OCI-LY3 (cell line): ENCODE measurements at regions not wholly inside any gene's neighbourhood (a gene's known extent, or its start where the extent isn't known, plus 50 kb on each side); places are given as distances from the start of the nearest gene placed in this dataset.

Experiments used
- H2AFZ ChIP-seq: fragments of 200-600, 300-600 bp; shearing (Covaris generic); 2 replicates; pipeline ENCODE4 v1.6.0; 2014; ENCODE audit warnings: antibody characterized with exemption, low read depth, low read length
- H3K27ac ChIP-seq: fragments of 200-600, 300-600 bp; sonication (generic); 2 replicates; pipeline ENCODE4 v1.5.1; 2014; ENCODE audit warnings: mild to moderate bottlenecking, low read length, moderate library complexity, mixed read lengths
- H3K27me3 ChIP-seq: fragments of 200-600, 300-600 bp; sonication (generic); 2 replicates; pipeline ENCODE4 v1.6.1; 2014; ENCODE audit warnings: low read depth, low read length, mixed read lengths
- H3K36me3 ChIP-seq: fragments of 200-600, 300-600 bp; sonication (generic); replicated peaks from 2 replicates; pipeline ENCODE3; 2014; ENCODE audit warnings: low read depth, low read length, mixed read lengths
- H3K4me1 ChIP-seq: fragments of 300-600, 200-600 bp; sonication (generic); 2 replicates; pipeline ENCODE4 v1.6.1; 2014; ENCODE audit warnings: low read length, mixed read lengths
- H3K4me2 ChIP-seq: fragments of 200-600, 300-600 bp; sonication (generic); 2 replicates; pipeline ENCODE4 v1.6.1; 2014; ENCODE audit warnings: low read length, mixed read lengths
- H3K4me3 ChIP-seq: fragments of 300-600, 200-600 bp; sonication (generic); 2 replicates; pipeline ENCODE4 v1.5.1; 2014; ENCODE audit warnings: antibody characterized with exemption, mild to moderate bottlenecking, low read length, moderate library complexity
- H3K79me2 ChIP-seq: fragments of 300-600, 200-600 bp; shearing (Covaris generic); 2 replicates; pipeline ENCODE4 v1.6.1; 2014; ENCODE audit warnings: mild to moderate bottlenecking, low read length, mixed read lengths
- H3K9ac ChIP-seq: fragments of 300-600, 200-600 bp; shearing (Covaris generic); 2 replicates; pipeline ENCODE4 v1.6.0; 2014; ENCODE audit warnings: mild to moderate bottlenecking, low read length, moderate library complexity
- H3K9me3 ChIP-seq: fragments of 200-600, 300-600 bp; shearing (Covaris generic); 2 replicates; pipeline ENCODE4 v1.6.1; 2014; ENCODE audit warnings: low read length, mixed read lengths; ENCODE audit not compliant: insufficient read depth
- H4K20me1 ChIP-seq: fragments of 200-600, 300-600 bp; sonication (generic); 2 replicates; pipeline ENCODE4 v1.6.1; 2016; ENCODE audit warnings: low read length, mixed read lengths; ENCODE audit not compliant: insufficient read depth
- EZH2phosphoT487 ChIP-seq: fragments of 200-600 bp; shearing (Covaris generic); IDR thresholded peaks from 2 replicates; pipeline ENCODE4 v1.6.1; 2018; ENCODE audit warnings: antibody characterized with exemption, mixed run types, low read depth
- TF ChIP-seq, protein P1 (sequence below): fragments of 200-600, 300-600 bp; sonication (generic); IDR thresholded peaks from 2 replicates; pipeline ENCODE4 v1.5.1; 2014; ENCODE audit warnings: antibody characterized with exemption, low read length, low read depth

GRCh38 chr12:128178565-128178964 is 88.4 kb upstream of the TMEM132C start:
- no peak overlapping the region for H2AFZ ChIP-seq
- H3K27me3 ChIP-seq, result no peaks in the 10 kb centered on the region
- H3K9ac ChIP-seq, result no peak overlapping the region
- no peaks in the 10 kb centered on the region for H3K4me1 ChIP-seq
- no peak overlapping the region for H3K27ac ChIP-seq
- H3K4me2 ChIP-seq, result no peak overlapping the region
- H3K79me2 ChIP-seq, result no peaks in the 10 kb centered on the region
- H3K4me3 ChIP-seq, result no peak overlapping the region
- no peak for TF ChIP-seq EZH2phosphoT487
- TF ChIP-seq, protein P1, sequence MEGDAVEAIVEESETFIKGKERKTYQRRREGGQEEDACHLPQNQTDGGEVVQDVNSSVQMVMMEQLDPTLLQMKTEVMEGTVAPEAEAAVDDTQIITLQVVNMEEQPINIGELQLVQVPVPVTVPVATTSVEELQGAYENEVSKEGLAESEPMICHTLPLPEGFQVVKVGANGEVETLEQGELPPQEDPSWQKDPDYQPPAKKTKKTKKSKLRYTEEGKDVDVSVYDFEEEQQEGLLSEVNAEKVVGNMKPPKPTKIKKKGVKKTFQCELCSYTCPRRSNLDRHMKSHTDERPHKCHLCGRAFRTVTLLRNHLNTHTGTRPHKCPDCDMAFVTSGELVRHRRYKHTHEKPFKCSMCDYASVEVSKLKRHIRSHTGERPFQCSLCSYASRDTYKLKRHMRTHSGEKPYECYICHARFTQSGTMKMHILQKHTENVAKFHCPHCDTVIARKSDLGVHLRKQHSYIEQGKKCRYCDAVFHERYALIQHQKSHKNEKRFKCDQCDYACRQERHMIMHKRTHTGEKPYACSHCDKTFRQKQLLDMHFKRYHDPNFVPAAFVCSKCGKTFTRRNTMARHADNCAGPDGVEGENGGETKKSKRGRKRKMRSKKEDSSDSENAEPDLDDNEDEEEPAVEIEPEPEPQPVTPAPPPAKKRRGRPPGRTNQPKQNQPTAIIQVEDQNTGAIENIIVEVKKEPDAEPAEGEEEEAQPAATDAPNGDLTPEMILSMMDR, result no peak
- H3K36me3 ChIP-seq, result no peaks in the 10 kb centered on the region
- no peaks in the 10 kb centered on the region for H4K20me1 ChIP-seq
- no peaks in the 10 kb centered on the region for H3K9me3 ChIP-seq

- Histone ChIP-seq H3K4me3 (no peak overlapping the region), H3K4me2 (no peak overlapping the region), H3K27ac (no peak overlapping the region), H3K79me2 (no peaks in the 10 kb centered on the region), H3K9me3 (no peaks in the 10 kb centered on the region), H4K20me1 (no peaks in the 10 kb centered on the region), H3K36me3 (no peaks in the 10 kb centered on the region), H2AFZ (no peak overlapping the region), H3K27me3 (no peaks in the 10 kb centered on the region), H3K9ac (no peak overlapping the region), H3K4me1 (no peaks in the 10 kb centered on the region)
- TF ChIP-seq, protein P1, result no peak
- TF ChIP-seq EZH2phosphoT487, result no peak
Observed at GRCh38 chr12:128178966-128179365, 88.0 kb upstream of the TMEM132C start.

DNA sequence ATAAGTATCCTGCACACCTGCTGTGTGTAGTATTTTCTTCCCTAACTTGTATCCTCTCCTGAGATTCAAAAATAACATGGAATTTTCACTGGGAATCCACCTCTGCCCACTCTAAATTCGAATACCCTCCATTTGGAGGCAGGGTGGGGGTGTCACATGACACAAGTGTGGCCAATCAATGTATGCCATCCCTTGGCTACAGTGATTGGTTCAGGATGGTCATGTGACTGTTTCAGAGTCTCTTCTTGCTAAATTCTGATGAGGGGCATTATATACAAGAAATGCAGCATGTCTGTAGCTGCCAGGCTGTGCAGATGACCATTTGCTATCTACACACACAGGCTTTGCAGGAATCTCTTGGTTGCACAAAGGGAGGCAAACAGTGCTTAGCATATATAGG is 86.8 kb upstream of the TMEM132C start:
- H3K79me2 ChIP-seq, result no peaks in the 10 kb centered on the region
- H3K4me3 ChIP-seq, result no peak overlapping the region
- no peaks in the 10 kb centered on the region for H3K9me3 ChIP-seq
- no peaks in the 10 kb centered on the region for H4K20me1 ChIP-seq
- no peaks in the 10 kb centered on the region for H3K4me1 ChIP-seq
- H3K27me3 ChIP-seq, result no peaks in the 10 kb centered on the region
- H3K9ac ChIP-seq, result no peak overlapping the region
- H3K27ac ChIP-seq, result no peak overlapping the region
- H3K4me2 ChIP-seq, result no peak overlapping the region
- TF ChIP-seq, protein P1, result no peak
- TF ChIP-seq EZH2phosphoT487, result no peak
- no peak overlapping the region for H2AFZ ChIP-seq
- H3K36me3 ChIP-seq, result no peaks in the 10 kb centered on the region

DNA sequence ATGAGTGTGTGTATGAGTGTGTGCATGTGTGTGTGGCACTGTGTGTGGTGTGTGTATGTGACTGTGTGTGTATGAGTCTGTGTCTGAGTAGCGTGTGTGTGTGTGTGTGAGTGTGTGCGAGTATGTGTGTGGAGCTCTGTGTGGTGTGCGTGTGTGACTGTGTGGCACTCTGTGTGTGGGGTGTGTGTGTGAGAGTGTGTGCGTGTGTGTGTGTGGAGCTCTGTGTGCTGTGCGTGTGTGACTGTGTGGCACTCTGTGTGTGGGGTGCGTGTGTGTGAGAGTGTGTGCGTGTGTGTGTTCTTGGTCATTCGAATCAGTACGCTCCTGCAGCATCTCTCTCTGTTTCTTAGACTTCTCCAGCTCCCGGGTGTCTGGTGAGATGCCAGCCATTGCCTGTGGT is 76.9 kb upstream of the TMEM132C start:
- H2AFZ ChIP-seq, result no peak overlapping the region
- no peaks in the 10 kb centered on the region for H4K20me1 ChIP-seq
- H3K4me2 ChIP-seq, result no peak overlapping the region
- no peak overlapping the region for H3K9ac ChIP-seq
- no peaks in the 10 kb centered on the region for H3K4me1 ChIP-seq
- H3K9me3 ChIP-seq, result no peaks in the 10 kb centered on the region
- no peaks in the 10 kb centered on the region for H3K27me3 ChIP-seq
- no peak overlapping the region for H3K4me3 ChIP-seq
- H3K27ac ChIP-seq, result no peak overlapping the region
- H3K36me3 ChIP-seq, result no peaks in the 10 kb centered on the region
- H3K79me2 ChIP-seq, result no peaks in the 10 kb centered on the region
- no peak for TF ChIP-seq EZH2phosphoT487
- TF ChIP-seq, protein P1, result no peak
